Omental fat pad (tissue), 3 donors: ENCODE measurements at regions not wholly inside any gene's neighbourhood (a gene's known extent, or its start where the extent isn't known, plus 50 kb on each side); places are given as distances from the start of the nearest gene placed in this dataset.

Experiments used
- ATAC-seq: fragments of 150-250 bp; one replicate; pipeline ENCODE4 v1.9.1; 2016; ENCODE audit warnings: mild to moderate bottlenecking, moderate library complexity; ENCODE audit not compliant: low FRiP score
- DNase-seq: peaks from one replicate; pipeline ENCODE4 v3.0.0-alpha.2; 2019; ENCODE audit warnings: low spot score
- TF ChIP-seq, protein P1 (sequence below), 3 donors: fragments of 450-650 bp; IDR thresholded peaks; one replicate each; pipeline ENCODE4 v1.5.1; 2016 to 2017; ENCODE audit warnings: antibody characterized with exemption in 3 of 3, mild to moderate bottlenecking in 3 of 3, moderate library complexity in 2 of 3

DNA sequence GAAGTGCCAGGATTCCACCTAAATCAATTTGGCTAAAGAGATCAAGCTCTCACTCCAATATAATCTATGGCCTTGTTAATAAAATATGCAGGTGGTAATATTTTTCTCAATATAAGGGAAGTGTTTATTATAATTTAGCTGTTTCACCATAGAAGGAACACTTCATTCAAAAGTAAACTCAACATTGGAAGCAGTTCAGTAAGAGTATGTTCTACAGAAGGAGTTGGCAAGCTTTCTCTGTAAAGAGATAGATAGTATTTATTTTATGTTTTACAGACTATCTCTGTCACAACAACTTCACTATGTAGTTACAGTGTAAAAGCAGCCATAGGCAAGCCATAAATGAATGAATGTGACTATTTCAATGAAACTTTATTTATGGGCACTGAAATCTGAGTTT is 313.6 kb upstream of the ANO3 start:
- no peak for DNase-seq

DNA sequence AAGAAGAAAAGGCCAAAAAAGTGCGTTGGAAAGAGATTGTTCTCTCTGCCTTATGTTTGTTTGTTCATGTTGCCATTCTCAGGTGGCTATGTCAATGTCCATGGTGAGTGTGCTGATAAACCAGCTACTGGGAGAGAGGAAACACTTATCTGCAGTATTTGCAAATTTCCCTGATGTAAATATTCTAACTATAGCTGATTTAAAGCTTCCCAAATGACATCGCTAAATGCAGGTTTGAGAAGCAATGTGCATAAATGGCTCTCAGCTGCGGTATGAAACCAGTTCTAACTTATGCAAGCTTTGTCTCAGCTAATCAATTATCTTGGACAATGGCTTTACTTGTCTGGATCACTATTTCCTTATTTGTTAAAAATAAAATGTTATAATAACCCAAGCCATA is 312.5 kb upstream of the ANO3 start:
- TF ChIP-seq, protein P1, sequence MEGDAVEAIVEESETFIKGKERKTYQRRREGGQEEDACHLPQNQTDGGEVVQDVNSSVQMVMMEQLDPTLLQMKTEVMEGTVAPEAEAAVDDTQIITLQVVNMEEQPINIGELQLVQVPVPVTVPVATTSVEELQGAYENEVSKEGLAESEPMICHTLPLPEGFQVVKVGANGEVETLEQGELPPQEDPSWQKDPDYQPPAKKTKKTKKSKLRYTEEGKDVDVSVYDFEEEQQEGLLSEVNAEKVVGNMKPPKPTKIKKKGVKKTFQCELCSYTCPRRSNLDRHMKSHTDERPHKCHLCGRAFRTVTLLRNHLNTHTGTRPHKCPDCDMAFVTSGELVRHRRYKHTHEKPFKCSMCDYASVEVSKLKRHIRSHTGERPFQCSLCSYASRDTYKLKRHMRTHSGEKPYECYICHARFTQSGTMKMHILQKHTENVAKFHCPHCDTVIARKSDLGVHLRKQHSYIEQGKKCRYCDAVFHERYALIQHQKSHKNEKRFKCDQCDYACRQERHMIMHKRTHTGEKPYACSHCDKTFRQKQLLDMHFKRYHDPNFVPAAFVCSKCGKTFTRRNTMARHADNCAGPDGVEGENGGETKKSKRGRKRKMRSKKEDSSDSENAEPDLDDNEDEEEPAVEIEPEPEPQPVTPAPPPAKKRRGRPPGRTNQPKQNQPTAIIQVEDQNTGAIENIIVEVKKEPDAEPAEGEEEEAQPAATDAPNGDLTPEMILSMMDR (IDR thresholded peaks at IDR 0.05) = no peak
- no peak for ATAC-seq
- no peak for DNase-seq

More for the DNA sequence above, 313.6 kb upstream of the ANO3 start:
- ATAC-seq = no peak
- TF ChIP-seq, protein P1 (IDR thresholded peaks at IDR 0.05) = no peak

DNA sequence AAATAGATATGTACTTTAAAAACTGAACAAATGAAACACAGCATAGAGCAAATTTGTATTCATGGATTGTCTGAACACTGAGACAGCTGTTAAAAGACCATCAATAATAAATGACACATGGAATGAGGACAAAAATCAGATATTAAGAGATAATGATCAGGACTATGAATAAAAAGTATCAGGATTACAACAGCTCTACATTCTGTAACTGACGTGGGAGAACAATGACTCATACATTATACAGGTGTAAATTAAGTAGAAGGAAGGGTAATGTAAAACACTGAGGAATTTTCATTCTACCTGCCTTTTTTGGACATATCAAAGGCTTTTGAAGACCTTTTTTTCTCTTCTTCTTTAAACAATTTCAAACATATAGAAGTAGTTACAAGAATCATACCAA is 310.9 kb upstream of the ANO3 start:
- ATAC-seq = no peak
- DNase-seq = no peak
- TF ChIP-seq, protein P1 (IDR thresholded peaks at IDR 0.05) = no peak

DNA sequence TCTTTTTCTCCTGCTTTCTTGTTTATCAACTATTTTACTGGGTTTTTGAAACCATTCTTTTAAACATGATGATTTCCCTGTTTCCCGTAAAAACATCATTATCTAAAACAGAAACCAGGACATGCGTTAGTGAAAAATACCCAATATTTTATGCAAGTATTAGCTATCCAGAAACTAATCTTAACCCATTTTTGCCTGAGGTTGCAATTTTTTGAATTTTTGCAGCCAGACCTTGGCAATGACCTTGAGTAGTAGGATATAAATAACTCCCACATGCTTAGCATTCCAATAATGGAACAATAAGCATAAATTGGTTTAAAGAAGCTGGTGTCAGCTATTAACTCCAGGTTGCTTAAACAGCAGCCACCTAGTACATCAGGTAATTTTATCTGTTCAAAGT is 308.9 kb upstream of the ANO3 start:
- DNase-seq (no peak), ATAC-seq (no peak)
- TF ChIP-seq, protein P1 (IDR thresholded peaks at IDR 0.05) = no peak

DNA sequence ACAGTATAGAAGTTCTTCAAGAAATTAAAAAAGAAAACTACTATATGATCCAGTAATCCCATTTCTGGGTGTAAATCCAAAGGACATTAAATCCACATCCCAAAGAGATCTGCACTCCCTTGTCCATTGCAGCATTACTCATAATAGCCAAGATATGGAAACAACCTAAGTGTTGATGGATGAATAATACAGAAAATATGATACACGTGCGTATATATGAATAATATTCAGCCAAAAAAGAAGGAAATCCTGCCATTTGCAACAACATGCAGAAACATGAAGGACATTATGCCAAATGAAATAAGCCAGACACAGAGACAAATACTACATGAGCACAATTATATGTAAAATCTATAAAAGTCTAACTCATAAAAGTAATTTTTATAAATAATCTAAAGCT is 306.3 kb upstream of the ANO3 start:
- TF ChIP-seq, protein P1 (IDR thresholded peaks at IDR 0.05) = no peak
- ATAC-seq = no peak
- DNase-seq = no peak

DNA sequence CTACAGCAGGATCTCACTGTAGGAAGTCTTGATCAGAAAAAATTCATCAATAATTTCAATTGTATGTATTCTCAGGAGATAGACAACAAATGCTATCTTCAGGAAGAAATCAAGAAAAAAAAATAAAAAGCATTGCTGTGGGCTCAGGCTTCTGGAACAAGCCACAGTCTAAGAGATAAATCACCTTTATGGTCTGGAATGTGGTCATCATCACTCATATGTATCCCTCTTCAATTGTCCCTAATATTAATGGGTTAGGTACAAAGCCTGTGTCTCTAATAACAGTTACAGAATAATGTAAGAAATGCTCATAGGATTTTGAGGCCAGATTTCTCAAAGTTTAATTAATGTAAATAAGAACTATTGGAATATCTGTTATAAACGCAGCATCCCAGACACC is 305.9 kb upstream of the ANO3 start:
- TF ChIP-seq, protein P1 (IDR thresholded peaks at IDR 0.05) = no peak
- no peak for DNase-seq
- ATAC-seq = no peak

DNA sequence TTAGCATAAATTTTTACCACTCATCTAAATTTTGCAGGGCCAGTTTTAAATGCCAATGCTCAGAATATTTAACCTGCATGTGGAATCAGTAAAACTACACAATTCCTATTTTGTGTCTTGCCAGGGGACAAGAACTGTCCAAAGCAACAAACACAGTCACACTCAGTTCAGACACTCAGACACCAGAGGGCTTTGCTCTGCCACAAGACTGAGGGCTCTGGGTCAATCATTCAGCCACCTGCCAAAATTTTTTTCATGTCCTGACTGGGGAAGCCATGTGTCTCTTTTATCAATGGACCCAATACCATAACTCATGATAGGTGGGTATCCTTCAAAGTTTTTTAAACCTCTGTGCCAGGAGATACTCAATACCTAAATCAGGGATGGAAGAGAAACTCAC is 304.0 kb upstream of the ANO3 start:
- no peak for ATAC-seq
- no peak for DNase-seq
- TF ChIP-seq, protein P1 (IDR thresholded peaks at IDR 0.05) = no peak
